22Rv1 (cell line): ENCODE measurements at regions not wholly inside any gene's neighbourhood (a gene's known extent, or its start where the extent isn't known, plus 50 kb on each side); places are given as distances from the start of the nearest gene placed in this dataset.

Source experiments
- H3K27ac ChIP-seq: fragments of 450-650 bp; 2 replicates; pipeline ENCODE4 v1.5.1; 2017
- CTCF ChIP-seq: fragments of 450-650 bp; IDR thresholded peaks from 2 replicates; pipeline ENCODE4 v1.5.1; 2017; ENCODE audit warnings: mild to moderate bottlenecking
- ZFX ChIP-seq: fragments of 450-650 bp; IDR thresholded peaks from 2 replicates; pipeline ENCODE4 v1.6.1; 2017; ENCODE audit warnings: antibody characterized with exemption, borderline replicate concordance

- no peak overlapping the region for H3K27ac ChIP-seq
- no peak for TF ChIP-seq CTCF
- TF ChIP-seq ZFX = no peak
Measured at GRCh38 chr16:63175313-63175712, 1139.1 kb upstream of the CDH8 start.

- no peak overlapping the region for H3K27ac ChIP-seq
- TF ChIP-seq CTCF = no peak
- no peak for TF ChIP-seq ZFX
Measured at GRCh38 chr16:63174801-63175200, 1138.6 kb upstream of the CDH8 start.

- TF ChIP-seq ZFX (no peak), CTCF (no peak)
- no peak overlapping the region for H3K27ac ChIP-seq
Measured at GRCh38 chr16:63171545-63171944, 1135.3 kb upstream of the CDH8 start.

- no peak overlapping the region for H3K27ac ChIP-seq
- TF ChIP-seq CTCF (no peak), ZFX (no peak)
Measured at GRCh38 chr16:63169100-63169499, 1132.9 kb upstream of the CDH8 start.

GRCh38 chr16:63157818-63158217 is 1121.6 kb upstream of the CDH8 start:
- TF ChIP-seq CTCF (no peak), ZFX (no peak)
- no peak overlapping the region for H3K27ac ChIP-seq

GRCh38 chr16:63146251-63146650 is 1110.0 kb upstream of the CDH8 start:
- no peak overlapping the region for H3K27ac ChIP-seq
- TF ChIP-seq ZFX = no peak
- TF ChIP-seq CTCF = no peak

- TF ChIP-seq ZFX (no peak), CTCF (no peak)
- no peak overlapping the region for H3K27ac ChIP-seq
Measured at GRCh38 chr16:63145411-63145810, 1109.2 kb upstream of the CDH8 start.
